ENCODE measurements at regions not wholly inside any gene's neighbourhood (a gene's known extent, or its start where the extent isn't known, plus 50 kb on each side); places are given as distances from the start of the nearest gene placed in this dataset.

GRCh38 chr15:95182091-95182490 lies 950.7 kb downstream of the MCTP2 start:
- H3K9me3 ChIP-seq (ENCODE audit: low read length) = no peaks in the 10 kb centered on the region
- no peak overlapping the region for H3K4me3 ChIP-seq (ENCODE audit: low read depth, low read length, poor library complexity, severe bottlenecking)
- H3K9ac ChIP-seq (ENCODE audit: low read length) = no peak overlapping the region
- H3K9me2 ChIP-seq (ENCODE audit: low read depth, low read length) = no peaks in the 10 kb centered on the region
- no peaks in the 10 kb centered on the region for H3K36me3 ChIP-seq (ENCODE audit: insufficient read depth, low read length)
- H3K4me1 ChIP-seq (ENCODE audit: insufficient read depth, low read length, severe bottlenecking) = no peaks in the 10 kb centered on the region
- no peak overlapping the region for H2AFZ ChIP-seq (ENCODE audit: low read length)
- H3K27me3 ChIP-seq (ENCODE audit: insufficient read depth, low read length) = no peaks in the 10 kb centered on the region
- H3K27ac ChIP-seq (ENCODE audit: low read depth, low read length, poor library complexity, severe bottlenecking) = no peak overlapping the region
- H3K79me2 ChIP-seq (ENCODE audit: insufficient read depth, low read length) = no peaks in the 10 kb centered on the region
- H3F3A ChIP-seq (ENCODE audit: insufficient read depth, low read length) = no peaks in the 10 kb centered on the region
- H4K20me1 ChIP-seq (ENCODE audit: insufficient read depth, low read length) = no peaks in the 10 kb centered on the region
- no peak for TF ChIP-seq CTCF (IDR thresholded peaks at IDR 0.05; ENCODE audit: low read length)
- TF ChIP-seq EZH2 (IDR thresholded peaks at IDR 0.05; ENCODE audit: borderline replicate concordance, low read length) = no peak
- no peak overlapping the region for H3K4me2 ChIP-seq (ENCODE audit: low read length)

- H3K27me3 ChIP-seq (ENCODE audit: insufficient read depth, low read length) = no peaks in the 10 kb centered on the region
- H3K79me2 ChIP-seq (ENCODE audit: insufficient read depth, low read length) = no peaks in the 10 kb centered on the region
- H3K4me2 ChIP-seq (ENCODE audit: low read length) = no peak overlapping the region
- no peak overlapping the region for H3K4me3 ChIP-seq (ENCODE audit: low read depth, low read length, poor library complexity, severe bottlenecking)
- H2AFZ ChIP-seq (ENCODE audit: low read length) = no peak overlapping the region
- no peaks in the 10 kb centered on the region for H3K4me1 ChIP-seq (ENCODE audit: insufficient read depth, low read length, severe bottlenecking)
- TF ChIP-seq CTCF (IDR thresholded peaks at IDR 0.05; ENCODE audit: low read length) (no peak), EZH2 (IDR thresholded peaks at IDR 0.05; ENCODE audit: borderline replicate concordance, low read length) (no peak)
- H3K9ac ChIP-seq (ENCODE audit: low read length) = no peak overlapping the region
- no peaks in the 10 kb centered on the region for H3K9me3 ChIP-seq (ENCODE audit: low read length)
- H4K20me1 ChIP-seq (ENCODE audit: insufficient read depth, low read length) = no peaks in the 10 kb centered on the region
- H3K36me3 ChIP-seq (ENCODE audit: insufficient read depth, low read length) = no peaks in the 10 kb centered on the region
- no peaks in the 10 kb centered on the region for H3K9me2 ChIP-seq (ENCODE audit: low read depth, low read length)
- no peaks in the 10 kb centered on the region for H3F3A ChIP-seq (ENCODE audit: insufficient read depth, low read length)
- H3K27ac ChIP-seq (ENCODE audit: low read depth, low read length, poor library complexity, severe bottlenecking) = no peak overlapping the region
These were observed 961.6 kb downstream of the MCTP2 start for GRCh38 chr15:95192923-95193322.

GRCh38 chr15:95194746-95195145 lies 963.4 kb downstream of the MCTP2 start:
- Histone ChIP-seq H3K4me3 (ENCODE audit: low read depth, low read length, poor library complexity, severe bottlenecking) (no peak overlapping the region), H3K27me3 (ENCODE audit: insufficient read depth, low read length) (no peaks in the 10 kb centered on the region), H3K4me2 (ENCODE audit: low read length) (no peak overlapping the region), H3K9me2 (ENCODE audit: low read depth, low read length) (no peaks in the 10 kb centered on the region), H3K79me2 (ENCODE audit: insufficient read depth, low read length) (no peaks in the 10 kb centered on the region), H3F3A (ENCODE audit: insufficient read depth, low read length) (no peaks in the 10 kb centered on the region), H4K20me1 (ENCODE audit: insufficient read depth, low read length) (no peaks in the 10 kb centered on the region), H3K27ac (ENCODE audit: low read depth, low read length, poor library complexity, severe bottlenecking) (no peak overlapping the region), H3K9ac (ENCODE audit: low read length) (no peak overlapping the region), H3K36me3 (ENCODE audit: insufficient read depth, low read length) (no peaks in the 10 kb centered on the region), H3K9me3 (ENCODE audit: low read length) (no peaks in the 10 kb centered on the region), H2AFZ (ENCODE audit: low read length) (no peak overlapping the region), H3K4me1 (ENCODE audit: insufficient read depth, low read length, severe bottlenecking) (no peaks in the 10 kb centered on the region)
- TF ChIP-seq CTCF (IDR thresholded peaks at IDR 0.05; ENCODE audit: low read length) (no peak), EZH2 (IDR thresholded peaks at IDR 0.05; ENCODE audit: borderline replicate concordance, low read length) (no peak)
